NCI-H748 (cell line): ENCODE measurements at regions not wholly inside any gene's neighbourhood (a gene's known extent, or its start where the extent isn't known, plus 50 kb on each side); places are given as distances from the start of the nearest gene placed in this dataset.

Experiments used
- DNase-seq: peaks from one replicate; lab custom pipeline; 2025; ENCODE audit not compliant: unreplicated experiment; lab: John Stamatoyannopoulos, UW

DNA sequence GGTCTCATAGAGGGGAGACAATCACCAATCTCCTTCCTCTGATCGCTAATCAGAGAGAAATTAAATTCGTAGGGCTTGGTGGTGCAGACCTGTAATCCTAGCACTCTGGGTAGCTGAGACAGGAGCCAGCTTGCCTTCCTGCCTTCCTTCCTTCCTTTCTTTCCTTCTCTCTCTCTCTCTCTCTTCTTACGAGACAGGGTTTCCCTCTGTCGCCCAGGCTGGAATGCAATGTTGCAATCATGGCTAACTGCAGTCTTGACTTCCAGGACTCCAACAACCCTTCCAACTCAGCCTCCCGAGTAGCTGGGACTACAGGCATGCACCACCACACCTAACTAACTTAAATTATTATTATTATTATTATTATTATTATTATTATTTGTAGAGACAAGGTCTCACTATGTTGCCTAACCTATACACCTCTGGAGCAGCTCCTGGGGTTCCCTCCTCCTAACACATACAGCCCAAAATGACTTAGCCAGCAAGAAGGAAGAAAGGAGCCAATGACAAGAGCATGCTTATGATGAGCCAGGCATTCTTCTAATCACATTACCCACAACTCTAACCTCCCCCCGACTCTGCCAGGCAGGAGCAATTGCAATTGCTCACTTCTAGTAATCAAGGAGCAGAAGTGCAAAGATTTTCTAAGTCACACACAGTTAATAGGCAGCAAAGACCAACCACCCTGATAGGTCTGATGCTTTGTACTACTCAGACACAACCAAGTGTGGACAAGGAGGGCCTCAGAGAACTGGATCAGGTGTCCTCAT, 105.4 kb upstream of the F3 start:
- no peak for DNase-seq

- DNase-seq = no peak
Measured at GRCh38 chr1:94646141-94646643, 104.6 kb upstream of the F3 start.

DNA sequence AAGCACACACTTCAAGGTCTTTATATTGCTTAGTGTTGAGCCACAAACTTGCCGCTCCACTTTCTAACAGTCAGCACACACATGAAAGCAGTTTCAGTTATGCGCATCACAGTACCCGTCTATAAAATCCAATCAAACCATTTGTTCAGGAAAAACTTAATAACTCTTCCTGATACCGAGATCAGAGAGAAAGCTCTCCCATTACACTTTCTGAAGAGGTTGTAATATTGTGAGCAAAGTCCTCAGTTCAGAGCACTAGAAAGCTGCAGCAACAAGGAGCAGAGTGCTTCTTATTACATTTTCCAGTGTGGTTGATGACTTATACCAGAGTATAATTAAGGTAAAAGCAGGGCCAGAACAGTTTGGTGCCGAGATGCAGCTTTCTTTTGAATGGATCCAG, 102.8 kb upstream of the F3 start:
- no peak for DNase-seq

GRCh38 chr1:94643819-94644218, 102.3 kb upstream of the F3 start:
- no peak for DNase-seq

DNA sequence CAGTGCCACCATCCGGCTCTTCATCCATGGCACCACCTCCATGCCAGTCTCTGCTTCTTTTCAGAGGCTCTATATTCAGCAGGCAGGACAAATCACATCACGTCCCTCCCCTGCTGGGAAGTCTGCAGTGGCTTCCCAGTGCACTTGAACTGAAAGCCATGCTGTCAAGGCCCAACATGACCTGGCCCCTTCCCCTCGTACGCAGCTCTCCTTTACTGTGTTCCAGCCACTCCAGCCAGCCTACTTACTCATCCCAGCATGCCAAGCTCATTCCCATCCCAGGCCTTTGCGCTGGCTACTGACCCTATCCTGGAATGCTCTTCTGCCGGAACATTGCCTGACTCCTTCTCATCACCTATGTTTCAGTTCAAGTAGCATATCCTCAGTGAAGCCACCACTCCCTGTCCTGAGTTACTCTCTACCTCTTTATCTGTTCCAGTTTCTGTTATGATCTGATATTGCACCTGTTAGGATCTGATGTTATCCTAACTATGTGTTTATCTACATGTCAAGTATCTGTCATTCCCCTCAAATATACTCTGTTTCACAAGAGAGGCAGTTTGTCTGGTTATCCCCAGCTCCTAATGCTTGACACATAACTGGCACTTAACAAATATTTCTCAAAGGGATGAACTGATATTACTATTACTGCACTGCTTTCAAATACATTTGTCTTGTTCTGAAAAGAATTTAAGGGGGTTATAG, 101.2 kb upstream of the F3 start:
- no peak for DNase-seq

DNA sequence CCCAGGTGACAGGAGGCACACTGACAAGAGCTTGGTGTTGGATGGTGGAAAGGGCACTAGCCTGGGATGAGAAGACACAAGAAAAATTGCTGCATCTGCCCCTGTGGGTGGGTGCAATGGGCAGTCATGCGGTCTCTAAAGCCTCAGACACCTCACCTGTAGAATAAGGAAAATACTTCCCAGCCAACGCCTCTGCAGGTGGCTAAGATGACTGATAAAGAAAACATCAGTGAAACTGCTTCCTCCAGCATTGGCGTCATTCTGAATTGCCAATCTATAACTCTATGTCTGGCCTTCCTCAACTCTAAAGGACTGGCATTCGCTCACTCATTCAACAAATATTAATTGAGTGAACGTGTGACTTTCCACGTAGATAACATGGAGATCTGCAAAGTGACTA, 100.4 kb upstream of the F3 start:
- no peak for DNase-seq

GRCh38 chr1:94640125-94640524, 98.6 kb upstream of the F3 start:
- DNase-seq = no peak

- DNase-seq = no peak
Measured at GRCh38 chr1:94637121-94637520, 95.6 kb upstream of the F3 start.

GRCh38 chr1:94636624-94637023, 95.1 kb upstream of the F3 start:
- no peak for DNase-seq

GRCh38 chr1:94636100-94636499, 94.5 kb upstream of the F3 start:
- no peak for DNase-seq

DNA sequence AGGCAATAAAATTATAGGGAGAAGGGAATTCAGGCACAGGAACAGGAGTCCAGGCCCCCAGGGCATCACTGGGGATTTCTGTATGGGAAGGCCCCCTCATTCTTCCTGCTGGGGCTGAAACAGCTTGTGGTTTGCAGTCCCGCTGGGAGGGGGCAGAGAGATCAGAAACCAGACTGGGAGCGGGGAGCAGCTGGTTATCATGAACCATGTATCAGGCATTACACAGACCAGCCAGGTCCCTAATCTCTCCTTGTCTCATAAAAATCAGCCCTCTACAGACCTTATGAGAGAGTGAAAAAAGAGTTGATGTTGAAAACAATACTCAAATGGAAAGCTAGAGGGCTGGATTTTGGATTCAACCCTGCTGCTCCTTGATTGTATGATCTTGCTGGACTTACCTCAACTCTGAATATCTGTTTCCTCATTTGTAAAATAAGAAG, 93.4 kb upstream of the F3 start:
- DNase-seq = no peak

- no peak for DNase-seq
Measured at GRCh38 chr1:94633051-94633450, 91.5 kb upstream of the F3 start.

DNA sequence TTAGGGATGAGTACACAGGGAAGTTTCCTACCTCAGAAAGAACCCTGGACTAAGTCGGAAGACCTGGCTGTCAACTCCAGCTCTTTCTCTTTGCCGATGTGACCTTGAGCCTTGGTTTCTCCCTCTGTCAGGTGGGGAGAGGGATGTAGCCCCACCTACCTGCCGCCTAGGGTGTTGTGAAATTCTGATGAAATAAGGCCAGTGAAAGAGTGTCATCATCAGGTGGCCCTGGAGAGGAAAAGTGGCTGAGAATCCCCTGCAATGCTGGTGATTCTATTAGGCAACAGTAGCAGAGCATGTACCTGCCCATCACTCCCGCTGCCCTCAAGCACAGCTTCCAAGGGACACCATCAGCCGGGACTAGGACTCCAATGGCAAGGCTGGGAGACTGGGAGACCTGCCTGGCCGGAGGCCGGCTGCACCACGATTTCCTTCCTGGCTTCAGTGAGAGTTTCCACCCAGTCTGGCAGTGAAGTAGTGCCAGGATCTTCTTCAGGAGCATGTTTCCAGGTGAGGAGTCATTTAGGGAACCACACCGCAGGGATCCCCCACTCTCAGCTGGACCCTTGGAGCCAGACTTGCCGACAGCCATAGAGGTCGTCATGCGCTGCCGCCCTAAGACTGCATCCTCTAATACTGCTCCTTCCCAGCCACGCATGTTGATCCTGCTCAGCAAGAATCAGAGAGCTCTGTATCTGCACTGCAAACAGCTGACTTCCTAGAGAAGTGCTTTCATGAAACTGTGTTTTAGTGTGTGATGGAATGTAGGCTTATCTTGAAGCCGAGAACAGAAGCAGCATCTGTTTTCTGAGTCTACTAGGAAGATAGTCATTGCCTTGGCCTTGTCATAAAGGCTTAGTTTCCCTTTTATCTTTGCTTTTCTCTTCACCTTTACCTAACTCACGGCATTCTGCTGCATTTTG, 88.0 kb upstream of the F3 start:
- DNase-seq = no peak

- no peak for DNase-seq
Measured at GRCh38 chr1:94628499-94628843, 86.9 kb upstream of the F3 start.

DNA sequence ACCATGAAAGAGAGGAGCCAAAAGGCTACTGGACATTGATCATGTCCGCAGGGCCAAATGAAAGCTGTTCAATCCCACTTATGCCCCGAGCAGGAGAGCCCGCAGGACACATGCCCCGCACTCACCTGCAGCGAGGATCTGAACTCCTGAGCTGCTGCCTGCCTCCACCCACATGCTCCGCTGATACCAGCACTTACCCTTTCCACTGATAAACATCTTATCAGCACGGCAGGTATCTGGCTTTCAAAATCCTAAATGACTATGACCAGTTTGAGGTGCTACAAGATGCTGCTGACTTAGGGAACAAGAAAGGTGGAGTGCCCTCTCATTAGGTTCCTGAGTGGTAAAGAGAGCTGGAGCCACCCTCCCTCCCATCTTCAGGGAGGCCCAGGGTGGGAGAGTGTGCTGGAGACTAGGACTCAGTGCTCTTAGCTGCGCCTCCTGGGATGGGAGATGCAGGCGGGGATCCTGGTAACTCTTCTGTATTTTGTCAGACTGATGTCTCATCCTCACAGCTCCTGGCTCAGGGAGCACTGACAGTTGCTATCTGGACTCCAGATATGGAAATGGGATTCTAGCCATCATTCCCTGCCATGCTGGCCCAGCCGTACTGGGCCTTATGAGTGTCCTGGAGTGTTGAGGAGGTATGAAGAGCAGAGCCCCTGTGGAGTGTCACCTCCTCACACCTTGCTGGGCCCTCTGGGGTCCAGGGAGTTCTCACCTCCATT, 86.4 kb upstream of the F3 start:
- DNase-seq = no peak

- DNase-seq = no peak
Measured at GRCh38 chr1:94624203-94624602, 82.6 kb upstream of the F3 start.

GRCh38 chr1:94623560-94624148, 82.1 kb upstream of the F3 start:
- DNase-seq = no peak

- DNase-seq = no peak
Measured at GRCh38 chr1:94622757-94623156, 81.2 kb upstream of the F3 start.

- no peak for DNase-seq
Measured at GRCh38 chr1:94621802-94622201, 80.2 kb upstream of the F3 start.

GRCh38 chr1:94621395-94621794, 79.8 kb upstream of the F3 start:
- peak; percentile 66 for DNase-seq
